PFSK-1 (cell line): ENCODE measurements at regions not wholly inside any gene's neighbourhood (a gene's known extent, or its start where the extent isn't known, plus 50 kb on each side); places are given as distances from the start of the nearest gene placed in this dataset.

ENCODE experiments used
- POLR2AphosphoS5 ChIP-seq: IDR thresholded peaks from 2 replicates; pipeline ENCODE4 v1.6.1; 2012; ENCODE audit warnings: low read depth, mild to moderate bottlenecking, control low read depth, low read length, moderate library complexity
- REST ChIP-seq, 2 experiments: IDR thresholded peaks; 2 replicates each; pipeline versions ENCODE4 v1.6.1 to v1.8.0; 2011 to 2012; ENCODE audit warnings: low read depth in 2 of 2, low read length in 2 of 2, control low read depth in 1 of 2, inconsistent platforms in 1 of 2, mild to moderate bottlenecking in 1 of 2, moderate library complexity in 1 of 2; ENCODE audit not compliant: insufficient read depth in 1 of 2
- SIN3A ChIP-seq: IDR thresholded peaks from 2 replicates; pipeline ENCODE4 v1.6.1; 2012; ENCODE audit warnings: mild to moderate bottlenecking, low read length, moderate library complexity, borderline replicate concordance; ENCODE audit not compliant: insufficient read depth

GRCh38 chr20:40961176-40961575 is 67.4 kb upstream of the TOP1 start:
- TF ChIP-seq POLR2AphosphoS5 = no peak
- TF ChIP-seq SIN3A = no peak
- TF ChIP-seq REST (IDR thresholded peaks at IDR 0.05; ENCODE audit: insufficient read depth in 1 of 2, low read depth in 2 of 2, low read length in 2 of 2) = no peak
